Trophoblast cell (in vitro differentiated cells and primary cell): ENCODE measurements at regions not wholly inside any gene's neighbourhood (a gene's known extent, or its start where the extent isn't known, plus 50 kb on each side); places are given as distances from the start of the nearest gene placed in this dataset.

ENCODE experiments used
- DNase-seq, 2 donors: peaks; one replicate each; pipeline ENCODE4 v3.0.0-alpha.2; 2016
- H2AFZ ChIP-seq: 2 replicates; pipeline ENCODE4 v1.6.1; 2013; ENCODE audit warnings: low read length, moderate library complexity, mild to moderate bottlenecking; ENCODE audit not compliant: insufficient read depth, poor library complexity
- H2AK5ac ChIP-seq: 2 replicates; pipeline ENCODE4 v1.6.1; 2013; ENCODE audit warnings: mild to moderate bottlenecking, low read length
- H2BK120ac ChIP-seq: 2 replicates; pipeline ENCODE4 v1.6.1; 2013; ENCODE audit warnings: low read length, mild to moderate bottlenecking, moderate library complexity; ENCODE audit not compliant: insufficient read depth, poor library complexity
- H2BK12ac ChIP-seq: 2 replicates; pipeline ENCODE4 v1.6.1; 2013; ENCODE audit warnings: mild to moderate bottlenecking, low read length, moderate library complexity
- H2BK5ac ChIP-seq: 2 replicates; pipeline ENCODE4 v1.6.1; 2013; ENCODE audit warnings: low read length, low read depth, moderate library complexity, mild to moderate bottlenecking; ENCODE audit not compliant: poor library complexity
- H3K14ac ChIP-seq: 2 replicates; pipeline ENCODE4 v1.6.1; 2013; ENCODE audit warnings: mild to moderate bottlenecking, low read length
- H3K18ac ChIP-seq: 2 replicates; pipeline ENCODE4 v1.6.1; 2013; ENCODE audit warnings: mild to moderate bottlenecking, low read length
- H3K23ac ChIP-seq: 2 replicates; pipeline ENCODE4 v1.6.1; 2013; ENCODE audit warnings: low read length
- H3K27ac ChIP-seq: 2 replicates; pipeline ENCODE4 v1.5.1; 2013; ENCODE audit warnings: low read depth, mild to moderate bottlenecking, inconsistent platforms, low read length, moderate library complexity
- H3K27me3 ChIP-seq: 2 replicates; pipeline ENCODE4 v1.6.1; 2013; ENCODE audit warnings: inconsistent platforms, mild to moderate bottlenecking, low read length, moderate library complexity; ENCODE audit not compliant: insufficient read depth
- H3K36me3 ChIP-seq, 2 experiments: 1 replicate in 1 of 2; 2 replicates in 1 of 2; pipeline ENCODE4 v1.6.1; 2013; ENCODE audit warnings: low read length in 2 of 2, mild to moderate bottlenecking in 2 of 2, moderate library complexity in 1 of 2; ENCODE audit not compliant: insufficient read depth in 2 of 2, control insufficient read depth in 1 of 2
- H3K4ac ChIP-seq: 2 replicates; pipeline ENCODE4 v1.6.1; 2013; ENCODE audit warnings: low read depth, mild to moderate bottlenecking, low read length, moderate library complexity
- H3K4me1 ChIP-seq, 2 experiments: 1 replicate in 1 of 2; 2 replicates in 1 of 2; pipeline ENCODE4 v1.6.1; 2013; ENCODE audit warnings: low read length in 2 of 2, mild to moderate bottlenecking in 2 of 2, moderate library complexity in 1 of 2; ENCODE audit not compliant: insufficient read depth in 2 of 2, control insufficient read depth in 1 of 2
- H3K4me2 ChIP-seq: 2 replicates; pipeline ENCODE4 v1.6.1; 2013; ENCODE audit warnings: inconsistent platforms, mild to moderate bottlenecking, low read length, moderate library complexity
- H3K4me3 ChIP-seq: 2 replicates; pipeline ENCODE4 v1.5.1; 2013; ENCODE audit warnings: mild to moderate bottlenecking, low read depth, low read length, inconsistent platforms
- H3K79me1 ChIP-seq: one replicate; pipeline ENCODE4 v1.6.1; 2013; ENCODE audit warnings: low read length
- H3K79me2 ChIP-seq: 2 replicates; pipeline ENCODE4 v1.6.1; 2013; ENCODE audit warnings: low read length, mild to moderate bottlenecking; ENCODE audit not compliant: control insufficient read depth, insufficient read depth, poor library complexity
- H3K9ac ChIP-seq: 2 replicates; pipeline ENCODE4 v1.6.1; 2013; ENCODE audit warnings: mild to moderate bottlenecking, low read length
- H3K9me3 ChIP-seq: 2 replicates; pipeline ENCODE4 v1.6.1; 2013; ENCODE audit warnings: low read depth, mild to moderate bottlenecking, control low read depth, inconsistent platforms, low read length; ENCODE audit not compliant: insufficient read depth
- H4K12ac ChIP-seq: 2 replicates; pipeline ENCODE4 v1.6.1; 2013; ENCODE audit warnings: low read depth, mild to moderate bottlenecking, low read length, moderate library complexity
- H4K8ac ChIP-seq: 2 replicates; pipeline ENCODE4 v1.6.1; 2013; ENCODE audit warnings: low read depth, mild to moderate bottlenecking, low read length, moderate library complexity
- H4K91ac ChIP-seq: one replicate; pipeline ENCODE4 v1.6.1; 2013; ENCODE audit warnings: low read depth, mild to moderate bottlenecking, low read length, moderate library complexity
- WGBS: extraction: QIAGEN DNeasy Blood & Tissue Kit; methylation state at CpG from one replicate; pipeline ENCODE4 v1.1.7; 2013; ENCODE audit warnings: missing lambda C conversion rate; ENCODE audit not compliant: insufficient read length, insufficient coverage; ENCODE audit errors: extremely low coverage; 5-methylcytosine and 5-hydroxymethylcytosine counted together

DNA sequence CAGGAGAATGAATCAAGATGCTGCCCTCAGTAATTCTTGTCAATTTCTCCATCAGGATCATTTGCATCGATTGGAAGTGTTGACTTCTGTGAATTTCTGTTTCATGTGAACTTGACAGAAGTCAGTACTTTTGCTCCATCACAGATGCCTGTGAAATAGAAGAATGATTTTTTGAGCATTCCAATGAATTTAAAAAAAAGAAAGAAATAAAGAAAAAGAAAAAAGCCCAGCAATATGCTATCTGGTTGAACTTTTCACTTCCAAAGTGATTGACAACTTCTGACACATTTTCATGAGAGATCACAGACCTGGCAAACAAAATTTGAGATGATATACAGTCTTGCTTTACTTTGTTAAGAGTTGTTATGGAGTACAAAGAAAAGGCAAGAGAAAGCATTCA is 175.3 kb downstream of the RWDD3 start:
- no peak overlapping the region for H3K4ac ChIP-seq
- no peaks in the 10 kb centered on the region for H3K79me2 ChIP-seq
- no peak overlapping the region for H4K8ac ChIP-seq
- no peak overlapping the region for H2AK5ac ChIP-seq
- no peaks in the 10 kb centered on the region for H3K79me1 ChIP-seq
- no peak overlapping the region for H2AFZ ChIP-seq
- no peak overlapping the region for H3K18ac ChIP-seq
- no peaks in the 10 kb centered on the region for H3K27me3 ChIP-seq
- DNase-seq: no peak
- H2BK5ac ChIP-seq: no peak overlapping the region
- no peak overlapping the region for H3K4me2 ChIP-seq
- H2BK12ac ChIP-seq: no peak overlapping the region
- H3K9me3 ChIP-seq: peaks cover 2% of the 10 kb centered on the region
- no peak overlapping the region for H3K4me3 ChIP-seq
- no CpG with 5 or more reads among the region's 1 CpG for WGBS
- peaks cover 6 to 8% of the 10 kb centered on the region in 2 experiments for H3K4me1 ChIP-seq
- H3K27ac ChIP-seq: no peak overlapping the region
- no peak overlapping the region for H3K9ac ChIP-seq
- H3K36me3 ChIP-seq: no peaks in the 10 kb centered on the region
- no peak overlapping the region for H2BK120ac ChIP-seq
- H4K12ac ChIP-seq: no peak overlapping the region
- H3K23ac ChIP-seq: no peak overlapping the region
- no peak overlapping the region for H3K14ac ChIP-seq
- H4K91ac ChIP-seq: no peak overlapping the region

DNA sequence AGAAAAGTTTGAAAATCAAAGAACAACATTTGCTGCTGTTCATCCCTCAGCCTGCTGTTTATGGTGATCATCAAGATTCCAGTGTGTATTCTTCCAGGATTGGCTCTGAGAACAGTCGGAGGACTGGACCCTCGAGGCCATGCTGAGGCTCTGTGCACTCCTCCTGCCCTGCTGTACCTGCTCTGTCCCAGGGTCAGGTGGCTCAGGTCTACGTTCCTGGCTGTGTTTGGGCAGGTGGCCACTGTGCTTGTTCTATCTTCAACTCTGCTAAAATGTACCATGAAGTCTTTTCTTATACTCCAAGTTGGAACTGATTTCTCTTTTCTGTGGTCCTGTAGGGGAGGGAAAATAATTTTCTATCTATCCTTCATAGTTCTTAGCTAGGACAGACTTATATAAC is 175.9 kb downstream of the RWDD3 start:
- Histone ChIP-seq H3K14ac (no peak overlapping the region), H3K9ac (no peak overlapping the region), H2AFZ (no peak overlapping the region), H4K8ac (no peak overlapping the region), H3K27me3 (no peaks in the 10 kb centered on the region), H3K27ac (no peak overlapping the region), H3K4ac (no peak overlapping the region), H4K12ac (no peak overlapping the region), H3K9me3 (no peaks in the 10 kb centered on the region), H2BK12ac (peak overlapping the region; percentile 18), H3K4me1 (peaks cover 6 to 8% of the 10 kb centered on the region in 2 experiments), H2BK120ac (no peak overlapping the region), H2BK5ac (no peak overlapping the region), H2AK5ac (no peak overlapping the region), H4K91ac (no peak overlapping the region), H3K4me2 (no peak overlapping the region), H3K4me3 (no peak overlapping the region), H3K36me3 (no peaks in the 10 kb centered on the region), H3K23ac (no peak overlapping the region), H3K79me2 (no peaks in the 10 kb centered on the region), H3K79me1 (no peaks in the 10 kb centered on the region), H3K18ac (no peak overlapping the region)
- no CpG with 5 or more reads among the region's 3 CpGs for WGBS
- DNase-seq: no peak

DNA sequence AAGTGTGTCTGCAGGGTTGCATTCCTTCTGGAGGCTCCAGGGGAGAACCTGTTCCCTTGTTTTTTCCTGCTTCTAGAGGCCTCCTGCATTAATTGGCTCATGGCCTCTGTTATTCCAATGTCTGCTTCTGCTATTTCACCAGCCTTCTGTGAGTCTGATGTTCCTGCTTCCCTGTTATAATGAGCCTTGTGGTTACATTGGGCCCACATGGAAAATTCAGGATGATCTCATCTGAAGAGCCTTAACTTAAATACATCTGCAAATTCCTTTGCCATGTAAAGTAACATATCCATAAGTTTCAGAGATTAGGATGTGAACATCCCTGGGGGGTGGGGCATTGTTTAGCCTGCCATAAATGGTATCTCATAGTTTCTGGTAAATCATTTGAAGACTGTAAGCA is 181.1 kb downstream of the RWDD3 start:
- Histone ChIP-seq H3K36me3 (no peaks in the 10 kb centered on the region), H3K4ac (no peak overlapping the region), H3K4me1 (no peaks in the 10 kb centered on the region), H2BK12ac (no peak overlapping the region), H3K79me2 (no peaks in the 10 kb centered on the region), H3K4me3 (no peak overlapping the region), H3K14ac (no peak overlapping the region), H3K9me3 (no peaks in the 10 kb centered on the region), H2AFZ (no peak overlapping the region), H3K18ac (no peak overlapping the region), H3K27ac (no peak overlapping the region), H3K9ac (no peak overlapping the region), H2BK120ac (no peak overlapping the region), H2BK5ac (no peak overlapping the region), H3K27me3 (no peaks in the 10 kb centered on the region), H3K4me2 (no peak overlapping the region), H3K79me1 (no peaks in the 10 kb centered on the region), H3K23ac (no peak overlapping the region), H4K91ac (no peak overlapping the region), H2AK5ac (no peak overlapping the region), H4K8ac (no peak overlapping the region), H4K12ac (no peak overlapping the region)
- DNase-seq: peak; percentile 11 to 56

GRCh38 chr1:95426772-95427171 is 192.8 kb downstream of the RWDD3 start:
- Histone ChIP-seq H2AK5ac (no peak overlapping the region), H3K4me2 (no peak overlapping the region), H3K4me1 (no peaks in the 10 kb centered on the region), H2BK120ac (no peak overlapping the region), H2BK5ac (no peak overlapping the region), H3K9me3 (no peaks in the 10 kb centered on the region), H4K8ac (no peak overlapping the region), H3K14ac (no peak overlapping the region), H2AFZ (no peak overlapping the region), H3K79me2 (no peaks in the 10 kb centered on the region), H3K23ac (no peak overlapping the region), H3K36me3 (no peaks in the 10 kb centered on the region), H2BK12ac (no peak overlapping the region), H3K27ac (no peak overlapping the region), H3K4me3 (no peak overlapping the region), H3K4ac (no peak overlapping the region), H4K12ac (no peak overlapping the region), H3K79me1 (no peaks in the 10 kb centered on the region), H3K27me3 (no peaks in the 10 kb centered on the region), H3K9ac (no peak overlapping the region), H3K18ac (no peak overlapping the region), H4K91ac (no peak overlapping the region)
- WGBS: no CpG with 5 or more reads among the region's 1 CpG
- no peak for DNase-seq

- H3K36me3 ChIP-seq: no peaks in the 10 kb centered on the region
- no peaks in the 10 kb centered on the region for H3K27me3 ChIP-seq
- no peaks in the 10 kb centered on the region for H3K79me1 ChIP-seq
- H3K14ac ChIP-seq: no peak overlapping the region
- H2BK12ac ChIP-seq: no peak overlapping the region
- H3K18ac ChIP-seq: no peak overlapping the region
- no peak overlapping the region for H2AFZ ChIP-seq
- no peak overlapping the region for H2AK5ac ChIP-seq
- DNase-seq: no peak
- H3K23ac ChIP-seq: no peak overlapping the region
- no peaks in the 10 kb centered on the region for H3K4me1 ChIP-seq
- no peak overlapping the region for H4K8ac ChIP-seq
- H3K4ac ChIP-seq: no peak overlapping the region
- H4K12ac ChIP-seq: no peak overlapping the region
- H3K27ac ChIP-seq: no peak overlapping the region
- no peak overlapping the region for H3K4me2 ChIP-seq
- H3K79me2 ChIP-seq: no peaks in the 10 kb centered on the region
- H3K9ac ChIP-seq: no peak overlapping the region
- no peak overlapping the region for H3K4me3 ChIP-seq
- no peak overlapping the region for H4K91ac ChIP-seq
- H2BK120ac ChIP-seq: no peak overlapping the region
- H2BK5ac ChIP-seq: no peak overlapping the region
- H3K9me3 ChIP-seq: no peaks in the 10 kb centered on the region
Observed at GRCh38 chr1:95427525-95427924, 193.5 kb downstream of the RWDD3 start.
